OCI-LY7 (cell line): ENCODE measurements at regions not wholly inside any gene's neighbourhood (a gene's known extent, or its start where the extent isn't known, plus 50 kb on each side); places are given as distances from the start of the nearest gene placed in this dataset.
A peak's percentile ranks its signal among the peaks of the same experiment; 100 is the strongest.

Source experiments
- EZH2phosphoT487 ChIP-seq: fragments of 200-600 bp; sonication (generic); IDR thresholded peaks from 2 replicates; pipeline ENCODE4 v1.6.1; 2018; ENCODE audit warnings: low read depth, borderline replicate concordance, mild to moderate bottlenecking, mixed run types, antibody characterized with exemption, low read length, moderate library complexity, mixed read lengths
- TF ChIP-seq, protein P1 (sequence below): fragments of 200-600 bp; sonication (generic); conservative IDR thresholded peaks from 2 replicates; pipeline ENCODE4 v1.5.1; 2014; ENCODE audit warnings: mild to moderate bottlenecking, antibody characterized with exemption, low read length, moderate library complexity, mixed read lengths

- TF ChIP-seq, protein P1, sequence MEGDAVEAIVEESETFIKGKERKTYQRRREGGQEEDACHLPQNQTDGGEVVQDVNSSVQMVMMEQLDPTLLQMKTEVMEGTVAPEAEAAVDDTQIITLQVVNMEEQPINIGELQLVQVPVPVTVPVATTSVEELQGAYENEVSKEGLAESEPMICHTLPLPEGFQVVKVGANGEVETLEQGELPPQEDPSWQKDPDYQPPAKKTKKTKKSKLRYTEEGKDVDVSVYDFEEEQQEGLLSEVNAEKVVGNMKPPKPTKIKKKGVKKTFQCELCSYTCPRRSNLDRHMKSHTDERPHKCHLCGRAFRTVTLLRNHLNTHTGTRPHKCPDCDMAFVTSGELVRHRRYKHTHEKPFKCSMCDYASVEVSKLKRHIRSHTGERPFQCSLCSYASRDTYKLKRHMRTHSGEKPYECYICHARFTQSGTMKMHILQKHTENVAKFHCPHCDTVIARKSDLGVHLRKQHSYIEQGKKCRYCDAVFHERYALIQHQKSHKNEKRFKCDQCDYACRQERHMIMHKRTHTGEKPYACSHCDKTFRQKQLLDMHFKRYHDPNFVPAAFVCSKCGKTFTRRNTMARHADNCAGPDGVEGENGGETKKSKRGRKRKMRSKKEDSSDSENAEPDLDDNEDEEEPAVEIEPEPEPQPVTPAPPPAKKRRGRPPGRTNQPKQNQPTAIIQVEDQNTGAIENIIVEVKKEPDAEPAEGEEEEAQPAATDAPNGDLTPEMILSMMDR, result 0 out of 2 replicates have a peak, but pooled peaks have one; percentile 18
- no peak for TF ChIP-seq EZH2phosphoT487
These were observed 186.7 kb upstream of the ETAA1 start for GRCh38 chr2:67210430-67210829.
